IPS DF 19.7 (cell line): ENCODE measurements at regions not wholly inside any gene's neighbourhood (a gene's known extent, or its start where the extent isn't known, plus 50 kb on each side); places are given as distances from the start of the nearest gene placed in this dataset.
"Not testable (repeated sequence)": the region's sequence is repeated elsewhere in the genome, so short reads cannot be mapped to it uniquely, and the experiment has no call there.

Experiments
- DNase-seq: peaks from one replicate; pipeline ENCODE4 v3.0.0-alpha.2; 2013; ENCODE audit warnings: low read depth, low spot score

DNA sequence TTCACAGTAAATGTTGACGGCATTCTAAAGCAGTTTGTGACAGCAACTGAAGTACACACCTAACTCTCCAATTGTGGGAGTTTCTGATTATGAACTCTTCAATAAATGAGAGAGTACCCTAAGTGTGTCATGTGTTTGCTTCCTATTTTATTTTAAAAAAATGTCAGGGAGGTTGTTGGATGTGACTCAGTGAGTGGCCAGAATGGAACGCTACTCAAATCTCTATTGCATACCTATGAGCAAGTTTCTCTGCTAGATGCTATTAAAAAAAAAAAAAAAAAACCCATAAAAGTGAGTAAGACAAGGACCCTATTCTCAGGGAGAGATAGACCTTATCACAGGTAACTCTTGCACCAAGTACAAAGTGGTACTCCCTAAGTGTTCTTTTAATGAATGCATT, 256.6 kb downstream of the BTG1 start:
- no peak for DNase-seq

DNA sequence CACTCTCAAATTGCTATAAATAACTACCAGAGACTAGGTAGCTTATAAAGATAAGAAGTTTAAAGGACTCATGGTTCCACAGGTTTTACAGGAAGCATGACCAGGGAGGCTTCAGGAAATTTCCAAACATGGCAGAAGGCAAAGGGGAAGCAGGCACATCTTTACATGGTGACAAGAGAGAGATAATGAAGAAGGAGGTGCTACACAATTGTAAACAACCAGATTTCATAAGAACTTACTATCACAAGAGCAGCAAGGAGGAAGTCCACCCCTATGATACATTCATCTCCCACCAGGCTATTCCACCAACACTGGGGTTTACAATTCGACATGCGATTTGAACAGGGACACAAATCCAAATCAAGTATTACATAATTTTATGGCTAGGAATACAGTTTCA, 257.7 kb downstream of the BTG1 start:
- no peak for DNase-seq

DNA sequence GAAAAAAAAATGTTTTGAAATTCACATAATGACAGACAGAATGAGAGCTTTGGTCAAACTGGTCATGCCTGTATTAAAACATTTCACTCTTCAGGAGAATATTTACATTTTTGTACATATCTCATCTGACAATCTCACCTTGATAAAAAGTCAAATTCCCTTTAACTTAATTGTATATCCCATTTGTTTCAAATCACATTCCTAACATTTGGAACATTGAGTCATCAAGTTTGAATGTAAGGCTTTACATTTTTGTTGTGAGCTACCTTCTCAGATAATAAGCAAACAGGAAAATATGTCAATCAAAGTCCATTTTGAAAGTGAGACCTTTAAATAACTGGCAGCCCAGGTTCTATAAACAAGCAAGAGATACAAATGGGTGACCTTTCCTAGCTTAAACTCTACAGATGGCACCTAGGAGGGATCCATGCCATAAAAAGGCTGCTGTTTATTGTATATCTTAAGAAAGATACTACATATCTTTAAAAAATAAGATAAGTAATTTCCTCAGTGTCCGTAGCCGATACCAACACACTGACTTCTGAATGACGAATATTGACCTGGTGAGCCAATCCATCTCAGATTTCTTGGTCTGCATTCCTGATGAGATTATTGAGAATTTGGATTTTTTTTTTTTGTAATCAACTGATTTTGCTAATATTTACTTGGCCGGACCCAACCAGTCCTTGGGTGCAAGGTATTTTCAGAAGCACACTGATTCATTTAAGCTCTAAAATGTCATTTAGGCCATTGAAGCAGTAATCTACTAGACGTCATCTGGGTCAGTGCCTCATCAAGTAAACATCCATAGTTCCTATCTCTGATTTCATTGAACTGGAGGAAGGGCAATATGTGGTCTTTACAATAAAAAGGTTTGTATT, 259.6 kb downstream of the BTG1 start:
- no peak for DNase-seq

DNA sequence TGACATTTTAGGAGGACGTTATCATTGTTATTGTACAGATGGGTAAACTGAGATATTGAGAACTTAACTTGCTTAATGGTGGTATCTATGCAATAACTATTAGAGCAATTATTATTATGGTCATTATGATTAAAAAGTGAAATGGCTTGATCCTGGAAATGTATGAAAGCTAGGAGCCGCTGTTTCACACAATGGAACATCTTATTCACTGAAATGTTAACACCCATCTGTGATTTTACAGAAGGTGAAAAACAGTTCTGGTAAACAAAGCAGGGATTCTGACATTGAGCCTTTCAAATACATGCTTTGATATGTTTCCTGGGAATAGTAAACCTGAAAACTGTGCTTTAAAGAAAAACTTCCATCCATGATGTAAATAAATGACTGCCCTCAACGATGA, 261.4 kb downstream of the BTG1 start:
- no peak for DNase-seq

DNA sequence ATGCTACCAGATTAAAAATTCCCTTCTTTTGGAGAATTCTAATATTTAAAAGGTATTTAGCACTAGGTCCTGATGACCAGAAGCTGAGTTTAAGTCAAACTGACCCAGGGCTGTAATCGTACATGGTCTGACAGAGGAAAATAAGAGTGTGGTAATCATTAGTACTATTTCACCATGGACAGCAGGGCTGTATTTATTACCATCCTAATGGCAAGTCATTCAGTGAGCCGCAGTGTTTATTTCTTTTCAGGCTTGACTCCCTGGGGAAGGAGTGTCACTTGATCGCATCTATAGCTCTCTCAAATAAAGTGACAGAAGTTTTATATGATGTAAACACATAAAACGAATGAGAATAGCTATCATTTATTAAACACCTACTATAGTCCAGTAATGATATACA, 261.8 kb downstream of the BTG1 start:
- DNase-seq, result no peak

DNA sequence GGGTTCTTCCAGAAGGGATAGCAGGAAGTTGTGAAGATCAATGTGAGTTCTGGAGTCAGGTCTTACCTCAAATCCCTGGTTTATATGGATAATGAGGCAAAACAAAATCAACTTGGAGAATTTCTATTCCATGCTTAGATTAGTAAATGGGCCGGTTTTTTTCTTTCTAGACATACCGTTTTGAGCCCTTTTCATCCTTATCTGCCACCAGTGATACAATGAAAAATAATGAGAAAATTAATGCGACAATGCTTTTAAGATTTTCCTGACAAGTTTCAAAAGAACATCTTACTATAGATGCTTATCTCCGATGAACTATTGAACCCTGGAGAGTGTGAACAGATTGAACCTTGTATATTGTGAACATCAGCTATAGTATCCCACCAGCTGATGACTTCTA, 262.7 kb downstream of the BTG1 start:
- no peak for DNase-seq

DNA sequence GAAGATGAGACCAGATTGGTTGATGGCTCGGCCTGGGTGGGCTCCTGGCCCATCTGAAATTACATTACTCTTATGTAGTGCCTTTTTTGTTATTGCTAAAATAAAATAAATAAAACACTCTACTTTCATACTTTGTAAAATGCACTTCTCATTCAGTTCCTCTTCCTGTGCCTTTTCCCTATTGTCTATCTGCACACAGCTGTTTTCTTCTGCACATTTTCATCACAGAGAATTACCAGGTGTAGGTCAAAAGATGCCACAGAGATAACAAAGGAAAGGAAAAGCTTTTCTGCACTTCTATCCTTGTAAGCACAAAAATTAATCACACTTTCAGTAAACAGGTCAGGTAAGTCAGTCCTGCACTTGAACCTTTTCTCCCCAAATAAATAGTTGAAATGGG, 265.1 kb downstream of the BTG1 start:
- DNase-seq, result no peak

DNA sequence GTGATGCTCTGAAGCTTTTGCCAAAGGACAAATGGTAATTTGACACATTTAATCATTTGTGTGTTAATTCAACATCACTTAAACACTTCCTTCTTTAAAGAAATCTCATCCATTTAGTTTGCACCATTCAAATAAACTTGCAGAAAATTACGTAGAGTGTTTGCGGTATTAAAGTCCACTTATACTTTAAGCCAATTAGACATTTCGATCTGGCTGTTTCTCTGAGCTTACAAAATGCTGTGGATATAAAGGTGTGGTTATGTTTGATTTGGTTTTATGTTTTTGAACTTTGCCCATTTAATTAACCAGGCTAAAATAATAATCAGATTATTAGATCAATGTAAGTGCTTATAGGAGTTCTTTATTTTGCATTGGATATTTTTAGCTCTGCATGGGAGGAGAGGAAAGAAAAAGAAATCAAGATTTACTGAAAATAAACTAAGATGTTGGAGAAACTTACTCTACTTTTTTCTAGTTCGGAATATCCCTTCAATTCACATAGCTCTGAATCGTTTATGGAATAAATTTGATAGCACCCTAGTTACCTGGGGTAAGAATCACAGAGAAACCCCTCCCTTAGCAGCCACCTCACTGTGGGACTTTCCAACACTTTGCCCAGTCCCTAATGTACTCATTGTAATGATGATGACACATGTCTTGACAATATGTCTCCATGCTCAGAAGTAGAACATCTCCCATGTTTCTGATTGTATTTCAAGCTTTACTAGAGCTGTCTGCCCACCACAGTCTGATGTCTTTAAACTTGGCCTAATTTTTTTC, 268.0 kb downstream of the BTG1 start:
- no peak for DNase-seq

DNA sequence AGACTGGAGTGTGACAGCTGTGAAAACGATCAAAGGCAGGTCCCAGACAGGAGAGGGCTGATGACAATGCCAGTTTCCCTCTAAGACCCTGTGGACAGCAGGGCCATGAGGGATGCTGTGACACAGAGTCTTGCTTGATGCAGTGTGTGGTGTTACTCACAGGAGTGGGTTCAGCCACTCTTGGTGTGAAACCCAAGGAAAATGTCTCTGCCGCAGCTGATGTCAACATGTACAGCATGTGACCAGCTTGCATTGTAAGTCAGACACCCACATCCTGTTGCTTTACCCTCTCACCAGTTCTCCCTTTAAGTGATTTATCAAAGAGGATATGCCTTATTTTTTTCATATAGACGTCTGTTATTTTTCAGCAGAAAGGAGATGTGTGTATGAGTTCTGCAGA, 268.6 kb downstream of the BTG1 start:
- no peak for DNase-seq

DNA sequence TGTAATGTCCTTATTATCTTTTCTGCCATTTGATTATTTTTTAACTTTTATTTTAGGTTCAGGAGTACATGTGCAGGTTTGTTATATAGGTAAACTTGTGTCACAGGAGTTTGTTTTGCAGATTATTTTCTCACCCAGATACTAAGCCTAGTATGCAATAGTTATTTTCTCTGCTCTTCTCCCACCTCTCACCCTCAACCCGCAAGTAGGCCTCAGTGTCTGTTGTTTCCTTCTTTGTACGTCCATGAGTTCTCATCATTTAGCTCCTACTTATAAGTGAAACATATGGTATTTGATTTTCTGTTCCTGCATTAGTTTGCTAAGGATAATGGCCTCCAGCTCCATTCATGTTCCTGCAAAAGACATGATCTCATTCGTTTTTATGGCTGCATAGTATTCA, 270.0 kb downstream of the BTG1 start:
- DNase-seq, result not testable (repeated sequence)

DNA sequence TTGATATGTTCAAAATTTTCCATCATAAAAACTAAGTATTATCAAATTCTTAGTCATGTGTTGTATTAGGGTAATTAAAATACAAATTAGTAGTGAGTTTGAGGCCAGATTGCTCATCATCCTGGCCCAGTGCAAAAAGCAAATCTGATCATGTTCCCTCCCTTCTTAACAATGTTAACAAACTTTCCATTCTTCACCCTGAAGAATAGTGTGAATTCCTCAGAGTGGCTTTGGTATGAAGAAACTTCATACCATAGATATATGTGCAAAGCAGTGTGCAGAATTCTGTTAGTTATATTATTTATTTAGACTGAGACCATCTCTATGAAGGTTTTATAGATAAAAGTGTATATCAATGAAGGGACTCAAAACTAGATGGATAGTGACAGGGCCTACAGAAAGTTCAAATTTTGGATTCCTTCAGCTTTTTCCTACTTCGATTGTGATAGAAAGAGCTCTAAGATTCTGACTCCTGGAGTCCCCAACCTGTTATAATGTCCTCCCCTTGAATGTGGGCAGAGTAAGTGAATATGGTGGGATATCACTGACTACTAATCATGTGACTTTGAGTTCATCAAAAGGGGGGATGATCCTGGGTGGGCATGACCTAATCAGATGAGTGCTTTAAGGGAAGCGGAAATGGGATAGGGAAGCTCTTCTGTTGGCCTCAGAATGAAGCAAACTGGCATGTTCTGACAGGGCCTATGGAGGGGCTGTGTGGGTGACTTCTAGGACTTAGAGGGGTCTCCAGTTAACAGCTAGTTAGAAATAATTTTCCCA, 271.4 kb downstream of the BTG1 start:
- DNase-seq, result no peak

DNA sequence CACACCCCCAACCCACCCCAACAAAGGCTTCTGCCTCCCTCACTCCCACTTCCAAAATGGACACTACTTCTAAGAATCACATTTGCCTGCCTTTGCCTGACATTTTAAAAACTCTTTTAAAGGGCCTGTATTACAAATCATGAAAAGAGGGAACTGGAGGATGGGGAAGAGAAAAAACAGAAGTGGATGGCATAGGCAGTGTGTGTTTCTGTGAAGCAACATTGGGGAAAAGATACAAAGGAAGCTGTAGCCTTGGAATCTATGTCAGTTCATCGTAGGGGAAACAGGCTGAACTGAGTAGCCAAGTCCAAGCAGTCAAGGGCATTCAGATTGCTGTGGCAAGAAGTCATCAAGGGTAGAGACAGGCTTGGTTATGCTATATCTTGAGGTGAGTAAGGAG, 273.9 kb downstream of the BTG1 start:
- DNase-seq, result no peak

DNA sequence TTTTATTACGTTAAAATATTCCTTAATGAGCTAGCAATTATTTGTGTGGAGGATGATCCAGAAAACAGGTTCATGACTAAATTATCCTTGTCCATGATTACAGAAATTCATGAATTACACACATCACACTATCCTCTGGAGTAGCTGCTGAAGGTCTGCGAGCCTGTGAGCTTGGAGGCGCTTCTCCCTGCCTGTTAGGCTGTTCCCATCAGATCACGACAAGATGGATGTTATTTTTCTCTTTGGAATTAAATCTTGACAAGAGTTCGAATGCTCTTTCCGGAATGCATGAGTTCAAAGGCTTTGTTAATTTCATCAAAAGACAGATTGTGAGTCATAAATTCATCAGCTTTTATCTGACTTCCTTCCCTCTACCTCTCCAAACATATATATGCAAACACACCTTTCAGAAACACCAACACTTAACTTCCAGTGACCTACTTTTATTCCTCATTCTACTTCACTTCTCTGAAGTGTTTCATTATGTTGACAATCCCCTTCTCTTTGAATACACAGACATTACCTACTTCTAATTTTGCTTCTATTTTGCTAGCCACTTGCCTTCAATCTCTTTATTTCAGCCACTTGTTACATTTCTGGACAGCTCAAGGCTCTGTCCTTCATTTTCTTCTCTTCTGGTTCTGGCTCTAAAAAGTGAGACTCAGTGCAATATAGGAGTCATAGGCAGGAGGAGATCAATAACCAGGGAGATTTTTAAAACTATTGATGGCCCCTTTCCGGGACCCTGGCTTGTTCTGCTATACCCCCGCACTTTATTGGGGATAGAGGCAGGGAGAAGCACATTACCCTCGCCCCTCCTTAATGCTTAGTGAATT, 274.6 kb downstream of the BTG1 start:
- DNase-seq, result no peak

DNA sequence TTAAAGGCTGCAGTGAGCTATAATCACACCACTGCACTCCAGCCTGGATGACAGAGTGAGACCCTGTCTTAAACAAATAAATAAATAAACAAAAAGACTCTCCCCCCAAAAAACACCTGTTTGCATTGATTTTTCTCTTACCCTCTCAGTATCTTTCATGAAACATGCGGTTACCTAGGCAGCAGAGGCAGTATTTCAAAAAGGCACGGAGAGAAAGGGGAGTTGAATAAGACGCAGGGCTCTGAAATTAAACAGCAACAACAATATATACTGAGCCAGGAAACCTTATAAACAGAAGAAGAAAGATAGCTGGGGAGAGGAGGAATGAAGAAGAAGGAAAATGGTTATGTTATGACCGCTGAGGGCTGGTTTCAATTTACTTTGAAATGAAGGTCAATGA, 277.6 kb downstream of the BTG1 start:
- DNase-seq, result no peak

DNA sequence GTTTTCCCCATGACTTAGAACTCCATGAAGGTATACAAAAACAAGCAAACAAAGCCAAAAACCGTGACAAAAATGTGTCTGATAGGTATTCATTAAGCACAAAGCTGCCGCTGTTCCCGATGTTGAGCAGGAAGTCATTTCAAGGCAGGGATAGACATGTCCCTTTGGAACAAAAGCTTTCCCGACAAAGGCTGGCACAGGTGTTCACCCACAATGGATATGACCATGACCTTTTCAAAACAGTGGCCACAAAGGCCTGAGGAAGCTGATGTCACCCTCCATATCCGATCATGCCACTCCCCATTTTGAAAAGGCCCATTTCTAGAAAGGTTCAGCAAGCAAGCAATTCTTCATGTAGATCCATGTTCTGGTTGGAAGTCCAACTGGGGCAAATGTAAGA, 279.1 kb downstream of the BTG1 start:
- DNase-seq, result no peak

DNA sequence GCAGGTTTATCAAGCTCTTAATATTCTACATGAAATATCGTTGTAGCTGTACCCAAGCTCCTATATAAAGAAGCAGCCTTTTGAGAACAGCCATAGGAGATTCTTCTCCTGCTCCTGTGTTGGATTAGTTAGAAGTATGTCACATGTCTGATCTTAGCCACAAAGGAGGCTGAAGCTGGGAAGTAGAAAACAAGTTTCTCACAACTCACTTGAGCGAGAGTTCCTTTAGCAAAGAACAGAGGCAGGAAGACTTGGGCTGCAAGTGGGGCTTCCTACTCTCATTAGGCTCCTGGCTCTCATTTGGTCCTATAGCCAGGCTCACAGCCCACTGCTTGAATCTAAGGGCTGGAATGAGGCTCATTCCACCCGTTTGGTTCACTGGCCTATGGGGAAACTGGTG, 281.9 kb downstream of the BTG1 start:
- no peak for DNase-seq

DNA sequence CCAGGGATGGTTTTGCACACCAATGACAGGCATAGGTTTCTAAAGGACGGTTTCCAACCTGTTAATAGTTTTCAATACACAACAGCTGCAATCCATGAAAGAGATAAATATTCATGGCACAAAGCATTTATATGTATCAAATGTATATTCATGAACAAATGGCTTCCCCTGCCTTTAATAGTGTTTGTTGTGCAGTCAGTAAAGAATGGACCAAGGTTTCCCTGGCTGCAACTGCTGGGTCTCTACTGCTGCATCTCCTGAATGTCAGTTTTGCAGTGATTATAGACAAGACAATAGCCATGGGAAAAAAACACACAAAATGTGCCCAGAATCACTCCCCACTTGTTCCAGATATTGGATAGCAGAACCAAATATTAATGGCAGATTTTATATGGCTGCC, 284.1 kb downstream of the BTG1 start:
- DNase-seq, result no peak

DNA sequence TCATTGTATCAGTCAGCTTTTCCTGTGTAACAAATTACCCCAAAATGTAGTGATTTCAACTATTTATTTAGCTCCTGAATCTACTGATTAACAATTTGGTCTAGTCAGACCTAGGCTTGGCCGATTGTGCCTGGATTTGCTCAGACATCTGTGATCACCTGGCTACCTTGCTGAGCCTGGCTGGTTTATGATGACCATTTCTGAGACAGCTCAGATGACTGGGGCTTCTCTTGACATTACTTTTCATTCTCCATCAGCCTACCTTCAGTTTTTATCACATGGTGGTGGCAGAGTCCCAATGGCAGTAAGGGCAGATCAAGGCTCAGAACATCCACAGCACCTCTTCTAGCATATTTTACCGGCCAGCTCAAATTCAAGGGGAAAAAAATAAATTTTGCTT, 286.3 kb downstream of the BTG1 start:
- DNase-seq, result no peak

DNA sequence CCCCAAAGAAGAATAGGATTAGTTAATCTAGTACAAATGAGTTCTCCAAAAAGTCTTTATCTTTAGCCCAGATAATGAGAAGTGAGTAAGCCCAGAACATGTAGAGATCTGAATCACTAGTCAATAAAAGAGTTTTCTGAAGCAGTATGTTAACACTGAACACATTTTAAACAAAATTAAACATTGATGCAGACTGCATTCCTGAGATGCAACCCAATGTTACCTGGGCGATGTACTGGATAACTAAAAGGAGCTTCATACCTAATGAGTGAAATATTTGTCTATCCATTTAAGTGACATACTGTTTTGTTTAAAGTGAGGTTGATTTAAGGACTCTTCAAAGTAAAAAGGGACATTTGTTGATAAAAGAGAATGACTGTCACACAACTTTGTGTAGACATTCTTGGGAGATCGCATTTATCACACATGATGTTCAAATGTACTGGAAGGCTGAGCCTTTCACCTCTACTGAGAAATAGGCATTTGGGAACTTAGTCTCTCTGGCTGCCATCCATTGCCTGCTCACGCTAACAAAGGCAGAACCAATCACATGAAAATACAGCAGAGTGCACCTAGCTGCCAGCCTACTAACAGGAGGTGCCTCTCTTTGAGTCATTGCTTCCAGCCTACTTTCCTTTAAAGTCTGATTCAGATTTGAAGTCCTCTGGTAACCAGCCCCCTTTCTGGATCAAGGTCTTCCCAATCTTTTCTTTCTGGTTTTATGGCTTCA, 287.7 kb downstream of the BTG1 start:
- DNase-seq, result no peak

DNA sequence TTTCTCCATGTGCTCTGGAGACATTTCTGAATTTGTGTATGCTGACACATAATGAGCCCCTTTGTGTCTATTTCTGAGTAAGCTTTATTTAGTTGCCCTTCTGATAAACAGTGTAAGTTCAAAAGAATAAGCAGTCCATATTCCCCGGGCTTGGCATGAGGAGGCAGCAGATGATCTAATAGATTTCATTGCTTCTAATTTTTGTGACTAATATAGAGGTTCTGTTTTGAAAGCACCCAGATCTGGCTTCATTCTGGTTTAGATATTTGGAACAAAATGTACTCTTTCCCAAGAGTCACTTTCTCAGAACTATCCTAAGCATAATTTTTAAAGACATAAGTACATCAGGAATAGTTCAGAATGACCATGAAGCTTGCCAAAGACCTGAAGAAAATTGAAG, 290.9 kb downstream of the BTG1 start:
- no peak for DNase-seq
